SKM-1 (cell line): ENCODE measurements at regions not wholly inside any gene's neighbourhood (a gene's known extent, or its start where the extent isn't known, plus 50 kb on each side); places are given as distances from the start of the nearest gene placed in this dataset.
"Not testable (repeated sequence)": the region's sequence is repeated elsewhere in the genome, so short reads cannot be mapped to it uniquely, and the experiment has no call there.

Experiments used
- DNase-seq: peaks from one replicate; lab custom pipeline; 2025; ENCODE audit not compliant: unreplicated experiment; lab: John Stamatoyannopoulos, UW

GRCh38 chr2:35821675-35822074, 533.9 kb upstream of the CRIM1 start:
- DNase-seq: no peak

GRCh38 chr2:35820391-35820790, 535.2 kb upstream of the CRIM1 start:
- no peak for DNase-seq

DNA sequence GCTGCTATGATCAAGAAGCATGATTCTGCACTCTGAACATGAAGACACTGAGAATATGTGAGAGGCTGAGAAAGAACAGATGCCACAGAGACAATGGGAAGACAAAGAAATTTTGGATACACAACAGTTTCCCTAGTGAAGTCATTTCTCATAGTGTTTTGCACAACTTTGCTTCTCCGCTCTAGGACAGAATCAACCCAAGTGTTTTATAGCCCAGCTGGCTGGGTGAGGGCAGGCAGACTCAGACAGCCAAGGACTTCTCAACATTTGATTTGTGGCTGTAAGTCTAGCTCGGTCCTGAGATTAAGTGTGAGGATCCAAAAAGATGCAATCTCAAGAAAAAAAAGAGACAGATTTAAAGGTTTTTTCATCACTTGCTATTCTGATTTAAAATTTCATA, 536.5 kb upstream of the CRIM1 start:
- no peak for DNase-seq

GRCh38 chr2:35818359-35818758, 537.2 kb upstream of the CRIM1 start:
- not testable (repeated sequence) for DNase-seq

DNA sequence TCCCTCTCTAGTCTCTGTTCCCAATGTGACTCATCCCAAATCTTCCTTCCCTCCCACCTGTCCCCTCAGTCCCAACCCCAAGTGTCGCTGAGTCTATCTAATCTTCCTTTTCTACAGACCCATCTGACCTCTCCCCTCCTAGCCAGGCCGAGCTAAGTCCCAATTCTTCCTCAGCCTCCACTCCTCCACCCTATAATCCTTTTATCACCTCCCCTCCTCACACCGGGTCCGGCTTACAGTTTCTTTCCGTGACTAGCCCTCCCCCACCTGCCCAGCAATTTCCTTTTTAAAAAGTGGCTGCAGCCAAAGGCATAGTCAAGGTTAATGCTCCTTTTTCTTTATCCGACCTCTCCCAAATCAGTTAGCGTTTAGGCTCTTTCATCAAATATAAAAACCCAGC, 541.0 kb upstream of the CRIM1 start:
- not testable (repeated sequence) for DNase-seq

DNA sequence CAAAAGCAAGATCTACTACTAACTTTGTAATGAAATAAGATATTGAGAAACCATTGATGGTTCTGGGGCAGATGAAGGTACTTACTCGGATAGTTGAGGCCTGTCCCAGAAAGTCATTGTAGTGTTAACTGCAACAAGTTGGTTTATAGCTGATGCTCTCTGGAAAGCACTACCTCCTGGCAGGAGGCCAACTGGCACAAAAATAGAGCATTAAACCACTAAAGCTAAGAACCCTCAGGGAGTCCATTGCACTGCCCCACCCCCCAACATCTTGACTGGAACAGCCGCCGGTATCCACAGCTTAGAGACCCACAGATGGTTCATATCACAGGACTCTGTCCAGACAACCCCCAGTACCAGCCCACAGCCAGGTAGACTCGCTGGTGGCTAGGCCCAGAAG, 552.5 kb upstream of the CRIM1 start:
- DNase-seq: no peak

GRCh38 chr2:35794796-35795450, 560.7 kb upstream of the CRIM1 start:
- no peak for DNase-seq

GRCh38 chr2:35790292-35790691, 565.3 kb upstream of the CRIM1 start:
- no peak for DNase-seq

- DNase-seq: no peak
These were observed 567.0 kb upstream of the CRIM1 start for GRCh38 chr2:35788543-35788942.

DNA sequence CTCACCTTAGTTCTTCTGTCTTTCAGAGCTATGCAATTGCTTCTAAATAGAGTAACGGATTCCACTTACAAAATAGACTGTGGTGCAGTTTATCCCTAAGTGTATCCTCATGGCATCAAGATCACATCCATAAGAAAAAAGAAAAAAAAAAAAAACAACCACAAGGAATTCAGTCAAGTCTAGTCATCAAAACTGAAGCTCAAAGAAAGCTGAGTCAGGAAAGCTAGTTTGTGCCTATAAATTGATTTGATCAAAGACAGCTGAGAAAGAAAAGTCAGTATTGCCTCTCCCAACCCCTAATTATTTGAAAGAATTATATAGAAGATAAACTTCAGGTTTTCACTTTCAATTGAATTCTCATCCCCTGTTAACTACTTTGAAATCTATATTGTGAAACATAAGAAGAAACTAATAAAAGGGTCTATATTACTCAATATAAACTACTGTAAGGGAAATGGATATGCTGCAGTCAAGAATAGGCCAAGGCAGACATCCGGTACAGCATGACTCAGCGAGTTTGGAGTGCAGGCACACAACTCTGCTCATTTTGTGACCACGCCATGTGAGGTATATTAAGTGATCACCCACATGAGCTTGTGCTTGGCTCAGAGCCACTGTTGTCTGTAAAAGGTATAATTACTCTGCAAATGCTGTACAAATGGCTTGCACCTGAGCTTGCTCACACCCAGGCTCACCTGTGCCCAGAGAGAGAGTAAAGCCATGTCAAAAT, 568.1 kb upstream of the CRIM1 start:
- DNase-seq: no peak

- no peak for DNase-seq
These were observed 570.0 kb upstream of the CRIM1 start for GRCh38 chr2:35785564-35785963.

DNA sequence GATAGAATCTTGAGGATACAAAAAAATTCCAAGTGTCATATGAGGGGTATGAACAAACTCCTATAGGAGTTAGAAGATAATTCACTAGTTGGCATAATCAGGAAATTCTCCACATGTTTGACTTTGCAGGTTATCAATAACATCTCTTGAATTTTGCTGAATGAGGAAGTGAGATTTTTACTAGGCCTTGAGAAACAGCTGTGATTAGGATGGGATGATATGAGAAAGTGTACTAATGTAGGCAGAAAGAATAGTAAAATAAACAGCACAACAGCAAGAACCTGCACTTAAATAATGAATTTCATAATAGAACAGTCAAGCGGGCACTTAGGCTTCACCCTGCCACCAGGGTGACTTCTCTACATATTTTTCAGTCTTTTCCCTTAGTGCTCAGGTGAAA, 570.8 kb upstream of the CRIM1 start:
- no peak for DNase-seq

DNA sequence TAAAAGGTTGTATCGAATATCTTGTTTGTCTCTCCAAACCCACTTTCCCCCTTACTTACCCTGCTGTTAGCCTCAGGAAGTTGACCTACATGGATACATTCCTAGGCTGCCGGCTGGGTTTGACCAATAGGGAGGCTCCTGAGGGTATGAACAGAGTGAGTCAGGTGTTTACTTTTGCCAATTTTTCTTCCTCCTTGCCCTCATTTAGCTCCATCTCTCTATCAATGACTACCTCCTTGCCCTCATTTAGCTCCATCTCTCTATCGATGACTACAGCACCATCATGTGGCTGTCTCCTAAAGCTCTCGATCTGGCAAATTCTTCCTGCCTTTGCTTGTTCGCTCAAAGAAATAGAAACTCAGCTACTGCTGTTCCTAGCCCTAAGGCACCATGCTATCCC, 571.9 kb upstream of the CRIM1 start:
- no peak for DNase-seq

DNA sequence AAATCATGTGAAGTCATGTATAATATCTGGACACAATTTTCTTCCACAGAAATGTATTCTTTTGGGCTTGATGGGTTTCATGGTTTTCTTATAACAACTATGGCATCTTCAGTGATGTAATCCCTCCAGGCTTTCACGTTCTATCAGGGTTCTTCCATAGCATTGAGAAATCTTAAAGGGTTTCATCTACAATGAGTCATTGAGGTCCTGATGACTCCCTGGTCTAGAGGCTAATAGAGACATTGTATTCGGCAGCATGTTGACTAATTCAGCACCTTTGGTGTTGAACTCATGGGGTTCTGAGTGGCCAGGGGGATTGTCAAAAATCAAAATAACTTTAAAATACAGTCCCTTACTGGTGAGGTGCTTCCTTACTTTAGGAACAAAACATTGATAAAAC, 614.0 kb upstream of the CRIM1 start:
- no peak for DNase-seq

- DNase-seq: no peak
These were observed 623.9 kb upstream of the CRIM1 start for GRCh38 chr2:35731674-35732073.

DNA sequence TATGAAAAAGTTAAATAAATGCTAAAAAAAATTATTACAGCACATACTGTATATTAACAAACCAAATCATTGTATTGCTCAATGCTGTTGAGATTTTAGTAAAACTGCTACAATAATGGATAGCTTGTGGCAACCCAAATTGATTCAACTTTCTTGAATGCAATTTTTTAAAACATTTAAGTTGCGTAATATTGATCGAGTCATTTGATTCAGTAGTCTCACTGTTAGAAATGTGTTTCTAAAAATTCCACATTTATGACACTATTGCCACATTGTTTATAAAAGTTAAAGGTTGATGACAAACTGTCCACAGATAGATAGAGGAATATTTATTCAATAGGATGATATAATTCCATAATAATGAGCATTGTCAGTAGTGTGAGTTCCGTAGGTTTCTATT, 640.7 kb upstream of the CRIM1 start:
- no peak for DNase-seq

DNA sequence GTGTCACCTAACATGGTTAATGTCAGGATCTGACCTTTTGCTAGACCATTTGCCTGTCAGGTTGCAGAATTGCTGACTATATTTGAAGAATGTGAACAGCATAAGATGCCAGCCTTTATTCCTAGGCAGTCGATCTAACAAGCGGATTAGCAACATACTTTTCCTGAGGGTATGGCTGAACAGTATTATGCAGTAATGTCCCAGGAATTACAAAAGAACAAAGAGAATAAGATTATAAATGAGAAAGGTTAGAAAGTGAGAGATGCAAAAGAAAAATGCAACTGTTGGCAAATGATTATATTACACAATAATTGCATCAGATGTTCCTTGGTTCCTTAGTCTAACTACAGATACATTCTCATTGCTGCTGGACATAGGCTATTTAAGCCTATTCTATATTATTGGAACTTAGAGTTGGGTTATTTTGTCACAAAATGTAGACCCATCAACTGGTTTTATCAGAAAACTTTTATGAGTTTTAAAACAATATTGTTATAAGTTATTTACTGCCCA, 647.1 kb upstream of the CRIM1 start:
- no peak for DNase-seq

GRCh38 chr2:35688309-35688708, 667.3 kb upstream of the CRIM1 start:
- no peak for DNase-seq

- DNase-seq: no peak
These were observed 703.8 kb upstream of the CRIM1 start for GRCh38 chr2:35651688-35652323.

DNA sequence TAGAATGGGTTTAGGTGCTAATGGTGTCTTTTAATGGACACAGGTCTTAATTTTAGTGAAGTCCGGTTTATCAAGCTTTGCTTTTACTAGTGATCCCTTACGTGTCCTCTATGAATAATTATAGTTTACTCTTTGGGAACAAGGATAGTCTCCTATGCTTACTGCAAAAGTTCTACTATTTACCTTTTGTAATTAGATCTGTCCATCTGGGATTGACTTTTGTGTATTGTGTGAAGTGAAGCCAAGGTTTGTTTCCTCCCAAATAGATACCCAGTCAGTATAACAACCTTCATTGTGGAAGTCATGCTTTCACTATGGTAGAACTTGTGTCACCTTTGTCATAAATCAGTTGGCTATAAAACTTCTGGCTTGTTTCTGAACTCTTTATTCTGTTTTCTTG, 740.9 kb upstream of the CRIM1 start:
- no peak for DNase-seq

GRCh38 chr2:35606394-35606793, 749.2 kb upstream of the CRIM1 start:
- DNase-seq: no peak

GRCh38 chr2:35598310-35598709, 757.3 kb upstream of the CRIM1 start:
- no peak for DNase-seq
